K562 (cell line): ENCODE measurements at regions not wholly inside any gene's neighbourhood (a gene's known extent, or its start where the extent isn't known, plus 50 kb on each side); places are given as distances from the start of the nearest gene placed in this dataset.
A peak's percentile ranks its signal among the peaks of the same experiment; 100 is the strongest.

Experiments used
- ATAC-seq: fragments of 200-7000 bp; cut with Tn5 transposase; 3 replicates; pipeline ENCODE4 v1.9.1; 2020; ENCODE audit warnings: moderate library complexity
- BruUV-seq: library from RNA; stranded (reverse); fragments of 400-500 nt; replicated peaks from 2 replicates; lab custom pipeline; 2021; lab: Mats Ljungman, UMichigan
- CTCF ChIA-PET: fragments of 300-600 bp; formaldehyde crosslinking; extraction: SDS; loops from one replicate; lab custom pipeline; 2021; ENCODE audit warnings: low intra/inter-chr PET ratio; lab: Yijun Ruan, JAX
- POLR2A ChIA-PET: fragments of 300-600, 350-650 bp; sonication (Branson Sonifier 250); formaldehyde crosslinking; extraction: SDS; loops from one replicate; lab custom pipeline; 2021; ENCODE audit warnings: antibody characterized with exemption, inconsistent platforms; lab: Yijun Ruan, JAX
- DNase-seq, 4 experiments: peaks; one replicate each; pipeline versions ENCODE4 v3.0.0 to v3.0.0-alpha.2; 2011 to 2018; ENCODE audit warnings: low spot score in 3 of 4, mixed read lengths in 3 of 4; ENCODE audit errors: extremely low read depth in 1 of 4
- FAIRE-seq: peaks from 2 replicates; lab custom pipeline; 2011; peaks lifted over from hg19 to GRCh38; lab: Jason Lieb, UNC
- H2AFZ ChIP-seq: 2 replicates; pipeline ENCODE4 v1.6.0; 2011; ENCODE audit warnings: low read depth, low read length, control low read depth, inconsistent platforms
- H3K27ac ChIP-seq: fragments of 200-600 bp; 3 replicates; pipeline ENCODE4 v1.8.0; 2011; ENCODE audit warnings: low read depth, mild to moderate bottlenecking, control low read depth, inconsistent platforms, low read length, moderate library complexity, mixed read lengths; ENCODE audit errors: extremely low read depth
- H3K27me3 ChIP-seq, 2 experiments: fragments of 300-600 bp in 1 of 2; 2 replicates in 1 of 2; 3 replicates in 1 of 2; pipeline versions ENCODE4 v1.6.0 to v1.8.0; 2011; ENCODE audit warnings: inconsistent platforms in 2 of 2, low read length in 2 of 2, mild to moderate bottlenecking in 1 of 2, mixed read lengths in 1 of 2, moderate library complexity in 1 of 2; ENCODE audit not compliant: control insufficient read depth in 2 of 2, insufficient read depth in 2 of 2
- H3K36me3 ChIP-seq: fragments of 300-600 bp; 3 replicates; pipeline ENCODE4 v1.8.0; 2011; ENCODE audit warnings: mild to moderate bottlenecking, low read length, inconsistent platforms; ENCODE audit not compliant: control insufficient read depth, insufficient read depth
- H3K4me1 ChIP-seq, 2 experiments: fragments of 200-600 bp in 1 of 2; replicated peaks in 1 of 2; 2 replicates in 1 of 2; 3 replicates in 1 of 2; pipeline versions ENCODE4 v1.5.1 to v1.8.0; 2011; ENCODE audit warnings: inconsistent platforms in 2 of 2, low read length in 2 of 2, mild to moderate bottlenecking in 1 of 2, mixed read lengths in 1 of 2, moderate library complexity in 1 of 2; ENCODE audit not compliant: control insufficient read depth in 2 of 2, insufficient read depth in 2 of 2
- H3K4me2 ChIP-seq: 2 replicates; pipeline ENCODE4 v1.6.1; 2011; ENCODE audit warnings: low read length, control low read depth, inconsistent platforms, mixed read lengths; ENCODE audit not compliant: insufficient read depth
- H3K4me3 ChIP-seq: fragments of 200-600 bp; sonication (generic), shearing (Covaris generic); 2 replicates; pipeline ENCODE4 v1.5.1; 2016; ENCODE audit warnings: control low read depth, inconsistent platforms
- H3K79me2 ChIP-seq: fragments of 200-600 bp; 3 replicates; pipeline ENCODE4 v1.8.0; 2011; ENCODE audit warnings: low read length, inconsistent platforms; ENCODE audit not compliant: control insufficient read depth, insufficient read depth
- H3K9ac ChIP-seq, 2 experiments: 2 replicates each; pipeline versions ENCODE4 v1.6.0 to v1.6.1; 2011; ENCODE audit warnings: low read depth in 2 of 2, low read length in 2 of 2, control low read depth in 1 of 2, inconsistent platforms in 1 of 2, mild to moderate bottlenecking in 1 of 2, mixed read lengths in 1 of 2; ENCODE audit not compliant: insufficient read depth in 1 of 2
- H3K9me1 ChIP-seq: one replicate; pipeline ENCODE4 v1.6.0; 2011; ENCODE audit warnings: inconsistent platforms, mild to moderate bottlenecking, low read length, moderate library complexity; ENCODE audit not compliant: control insufficient read depth, insufficient read depth
- H3K9me3 ChIP-seq: replicated peaks from 2 replicates; pipeline ENCODE4 v1.5.1; 2011; ENCODE audit warnings: low read depth, low read length, inconsistent platforms; ENCODE audit not compliant: control insufficient read depth, insufficient read depth
- H4K20me1 ChIP-seq: replicated peaks from 2 replicates; pipeline ENCODE4 v1.6.1; 2011; ENCODE audit warnings: low read length, inconsistent platforms, mixed read lengths; ENCODE audit not compliant: control insufficient read depth, insufficient read depth
- CTCF ChIP-seq, 3 experiments: IDR thresholded peaks in 2 of 3; conservative IDR thresholded peaks in 1 of 3; 2 replicates each; pipeline ENCODE4 v1.5.1; 2011 to 2012; ENCODE audit warnings: low read length in 3 of 3, mild to moderate bottlenecking in 3 of 3, control low read depth in 2 of 3, improper control_type of control experiment in 1 of 3, inconsistent platforms in 1 of 3, low read depth in 1 of 3, mixed read lengths in 1 of 3, moderate library complexity in 1 of 3; ENCODE audit not compliant: insufficient read depth in 2 of 3
- FOXK1 ChIP-seq: sonication (generic); formaldehyde crosslinking; IDR thresholded peaks from 2 replicates; pipeline ENCODE4 v1.8.0; 2022; ENCODE audit warnings: missing genetic modification reagents, mild to moderate bottlenecking, borderline replicate concordance
- ZNF407 ChIP-seq: fragments of 450-650 bp; IDR thresholded peaks from 2 replicates; pipeline ENCODE4 v1.6.1; 2016; ENCODE audit warnings: low read depth
- ZNF507 ChIP-seq: conservative IDR thresholded peaks from 2 replicates; pipeline ENCODE4 v1.6.1; 2017; ENCODE audit warnings: missing genetic modification characterization, missing compliant biosample characterization
- WGBS: fragments of 100-300 bp; shearing (Covaris generic); methylation state at CpG from one replicate; pipeline ENCODE4 v1.1.6; 2016; ENCODE audit warnings: low coverage, mixed read lengths; ENCODE audit not compliant: insufficient coverage; ENCODE audit errors: missing lambda C conversion rate; 5-methylcytosine and 5-hydroxymethylcytosine counted together
- in situ Hi-C: fragments of 300-500 bp; cut with MboI; formaldehyde crosslinking; loops from 4 replicates; pipeline ENCODE4 v1.15.0; 2018; ENCODE audit warnings: inconsistent platforms, mixed read lengths
- intact Hi-C: fragments of 100-400 bp; cut with micrococcal nuclease; formaldehyde crosslinking; loops from 2 replicates; pipeline ENCODE4 v1.14.2; 2022

- Histone ChIP-seq H3K4me2 (no peak overlapping the region), H3K27ac (no peak overlapping the region), H3K9me1 (no peaks in the 10 kb centered on the region), H3K9me3 (no peaks in the 10 kb centered on the region; the same call in 1 of the 2 replicates), H3K9ac (no peak overlapping the region), H3K79me2 (no peaks in the 10 kb centered on the region), H3K36me3 (no peaks in the 10 kb centered on the region), H3K4me1 (no peaks in the 10 kb centered on the region), H4K20me1 (no peaks in the 10 kb centered on the region), H3K27me3 (no peaks in the 10 kb centered on the region), H3K4me3 (no peak overlapping the region), H2AFZ (no peak overlapping the region)
- in situ Hi-C loops, result no loop called here
- ChIA-PET POLR2A (no interaction called here), CTCF (no interaction called here)
- BruUV-seq, result no TSS peak
- ATAC-seq (no peak), DNase-seq (peak in 1 of 4 experiments; percentile 0), FAIRE-seq (no peak)
- TF ChIP-seq CTCF (IDR thresholded peaks at IDR 0.05 in 2 of 3, conservative IDR thresholded peaks at IDR 0.05 in 1 of 3; ENCODE audit: insufficient read depth in 2 of 3, low read depth in 1 of 3, low read length in 3 of 3) (0 out of 6 replicates have a peak, but pooled peaks of 1 of the 3 experiments have one; percentile 1), FOXK1 (CRISPR knock-in tag) (no peak)
- WGBS, result 6% methylated on average over 1 of the region's 1 CpG
- intact Hi-C loops, result no loop called here
These were observed 467.5 kb upstream of the CXADR start for GRCh38 chr21:17045214-17045853.

DNA sequence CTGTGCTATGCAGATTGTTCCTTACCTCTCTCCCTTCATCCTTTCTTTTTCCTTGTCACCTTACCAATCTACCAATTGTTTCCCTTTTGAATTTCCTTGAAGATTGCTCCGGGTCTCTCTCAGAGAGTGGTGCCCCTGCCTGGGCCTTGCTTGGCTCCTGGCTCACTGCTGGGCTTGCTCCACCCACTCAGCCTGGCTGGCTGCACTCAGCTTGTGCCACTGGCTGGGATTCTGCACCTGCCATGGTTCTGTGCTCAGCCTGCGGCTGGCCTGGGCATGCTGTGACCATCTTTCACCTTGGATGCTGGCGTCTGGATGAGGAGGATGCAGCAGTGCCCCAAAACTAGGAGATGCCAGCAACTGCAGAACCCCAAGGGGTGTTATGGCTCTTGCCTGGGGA, 463.9 kb upstream of the CXADR start:
- no peaks in the 10 kb centered on the region for H3K79me2 ChIP-seq
- ATAC-seq (no peak), FAIRE-seq (no peak), DNase-seq (no peak)
- 0% methylated on average over 3 of the region's 3 CpGs for WGBS
- no peaks in the 10 kb centered on the region for H3K27me3 ChIP-seq
- H3K9me3 ChIP-seq, result no peaks in the 10 kb centered on the region; the same call in 1 of the 2 replicates
- H3K4me3 ChIP-seq, result no peak overlapping the region
- H3K27ac ChIP-seq, result no peak overlapping the region
- in situ Hi-C loops, result no loop called here
- no peaks in the 10 kb centered on the region for H3K9me1 ChIP-seq
- POLR2A ChIA-PET, result no interaction called here
- H3K4me2 ChIP-seq, result no peak overlapping the region
- CTCF ChIA-PET, result no interaction called here
- H2AFZ ChIP-seq, result no peak overlapping the region
- H3K9ac ChIP-seq, result no peak overlapping the region
- intact Hi-C loops, result no loop called here
- no peaks in the 10 kb centered on the region for H3K36me3 ChIP-seq
- no peaks in the 10 kb centered on the region for H3K4me1 ChIP-seq
- H4K20me1 ChIP-seq, result no peaks in the 10 kb centered on the region
- no TSS peak for BruUV-seq
- TF ChIP-seq ZNF407 (no peak), ZNF507 (tag) (no peak)
